ENCODE measurements at regions not wholly inside any gene's neighbourhood (a gene's known extent, or its start where the extent isn't known, plus 50 kb on each side); places are given as distances from the start of the nearest gene placed in this dataset.

- Histone ChIP-seq H3K4me2 (ENCODE audit: low read length) (no peak overlapping the region), H4K20me1 (ENCODE audit: insufficient read depth) (no peaks in the 10 kb centered on the region), H2AFZ (ENCODE audit: low read depth, low read length) (no peak overlapping the region), H3F3A (ENCODE audit: insufficient read depth, low read length, poor library complexity, severe bottlenecking) (no peaks in the 10 kb centered on the region), H3K4me3 (ENCODE audit: low read length) (no peak overlapping the region), H3K27ac (ENCODE audit: low read length) (no peak overlapping the region), H3K9me3 (ENCODE audit: low read length) (no peaks in the 10 kb centered on the region), H3K36me3 (ENCODE audit: insufficient read depth, low read length) (no peaks in the 10 kb centered on the region), H3K79me2 (replicated peaks; ENCODE audit: insufficient read depth, low read length) (no peaks in the 10 kb centered on the region), H3K9me2 (ENCODE audit: insufficient read depth, low read length) (no peaks in the 10 kb centered on the region), H3K9ac (ENCODE audit: low read length) (no peak overlapping the region), H3K27me3 (ENCODE audit: insufficient read depth, low read depth, low read length) (no peaks in the 10 kb centered on the region)
- no peak for TF ChIP-seq MXI1 (conservative IDR thresholded peaks at IDR 0.05; ENCODE audit: poor library complexity, severe bottlenecking)
- no peak for TF ChIP-seq SMC3 (conservative IDR thresholded peaks at IDR 0.05; ENCODE audit: poor library complexity)
- no peak for TF ChIP-seq RAD21 (conservative IDR thresholded peaks at IDR 0.05)
- no peak for TF ChIP-seq EP300 (conservative IDR thresholded peaks at IDR 0.05; ENCODE audit: poor library complexity, severe bottlenecking)
- TF ChIP-seq REST (IDR thresholded peaks at IDR 0.05; ENCODE audit: borderline replicate concordance) = no peak
- no peak for TF ChIP-seq POLR2AphosphoS5 (IDR thresholded peaks at IDR 0.05)
Observed at GRCh38 chr2:66901344-66901743, 466.4 kb downstream of the MEIS1 start.

- Histone ChIP-seq H4K20me1 (ENCODE audit: insufficient read depth) (no peaks in the 10 kb centered on the region), H3K4me2 (ENCODE audit: low read length) (no peak overlapping the region), H3K27me3 (ENCODE audit: insufficient read depth, low read depth, low read length) (no peaks in the 10 kb centered on the region), H3K9me2 (ENCODE audit: insufficient read depth, low read length) (no peaks in the 10 kb centered on the region), H3K27ac (ENCODE audit: low read length) (no peak overlapping the region), H3K36me3 (ENCODE audit: insufficient read depth, low read length) (no peaks in the 10 kb centered on the region), H3K9me3 (ENCODE audit: low read length) (no peaks in the 10 kb centered on the region), H3K4me3 (ENCODE audit: low read length) (no peak overlapping the region), H3K79me2 (replicated peaks; ENCODE audit: insufficient read depth, low read length) (no peaks in the 10 kb centered on the region), H3K9ac (ENCODE audit: low read length) (no peak overlapping the region), H3F3A (ENCODE audit: insufficient read depth, low read length, poor library complexity, severe bottlenecking) (no peaks in the 10 kb centered on the region), H2AFZ (ENCODE audit: low read depth, low read length) (no peak overlapping the region)
- TF ChIP-seq RAD21 (conservative IDR thresholded peaks at IDR 0.05) (no peak), MXI1 (conservative IDR thresholded peaks at IDR 0.05; ENCODE audit: poor library complexity, severe bottlenecking) (no peak), TAF1 (IDR thresholded peaks at IDR 0.05; ENCODE audit: low read depth) (no peak)
Observed at GRCh38 chr2:66903183-66903582, 468.3 kb downstream of the MEIS1 start.

DNA sequence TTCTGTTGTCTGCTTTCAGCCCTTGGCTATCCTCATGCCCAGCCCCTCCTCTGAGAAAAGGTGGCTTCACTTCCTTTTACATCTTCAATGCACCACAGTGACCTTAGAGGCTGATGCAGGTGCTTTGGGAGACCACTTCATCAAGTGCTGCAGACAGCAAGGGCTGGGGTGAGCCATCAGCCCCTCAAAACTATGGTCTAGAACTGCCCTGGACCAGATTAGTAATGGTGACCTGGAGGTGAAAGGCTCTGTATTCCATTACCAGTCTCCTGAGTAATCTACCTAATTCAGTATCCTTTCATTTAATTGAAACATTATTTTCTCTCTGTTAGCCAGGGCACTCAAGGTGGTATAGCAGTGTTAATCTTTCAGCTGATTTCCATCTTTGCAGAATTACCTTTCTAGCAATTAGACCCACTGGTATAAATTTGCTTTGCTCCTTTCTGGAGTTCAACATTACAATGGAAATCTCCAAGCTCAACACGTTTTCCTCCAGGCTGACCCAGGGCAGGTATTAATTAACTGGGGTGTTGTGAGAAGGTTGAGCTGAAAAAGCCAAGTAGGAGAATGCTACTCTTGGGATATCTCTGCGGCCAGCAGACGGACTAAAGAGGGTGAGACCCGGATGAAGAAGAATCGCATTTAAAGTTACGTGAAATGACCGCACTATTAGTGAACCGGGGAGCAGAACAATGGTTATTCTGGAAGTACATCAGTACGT is 469.0 kb downstream of the MEIS1 start:
- no peak overlapping the region for H3K4me3 ChIP-seq (ENCODE audit: low read length)

More for the DNA sequence above, 469.0 kb downstream of the MEIS1 start:
- Histone ChIP-seq H3K27me3 (ENCODE audit: insufficient read depth, low read depth, low read length) (no peaks in the 10 kb centered on the region), H4K20me1 (ENCODE audit: insufficient read depth) (no peaks in the 10 kb centered on the region), H3F3A (ENCODE audit: insufficient read depth, low read length, poor library complexity, severe bottlenecking) (no peaks in the 10 kb centered on the region), H3K9me3 (ENCODE audit: low read length) (no peaks in the 10 kb centered on the region), H2AFZ (ENCODE audit: low read depth, low read length) (no peak overlapping the region), H3K27ac (ENCODE audit: low read length) (no peak overlapping the region), H3K9me2 (ENCODE audit: insufficient read depth, low read length) (no peaks in the 10 kb centered on the region), H3K4me2 (ENCODE audit: low read length) (no peak overlapping the region), H3K36me3 (ENCODE audit: insufficient read depth, low read length) (no peaks in the 10 kb centered on the region), H3K9ac (ENCODE audit: low read length) (no peak overlapping the region), H3K79me2 (replicated peaks; ENCODE audit: insufficient read depth, low read length) (no peaks in the 10 kb centered on the region)
- TF ChIP-seq TAF1 (IDR thresholded peaks at IDR 0.05; ENCODE audit: low read depth) (no peak), REST (IDR thresholded peaks at IDR 0.05; ENCODE audit: borderline replicate concordance) (no peak), POLR2AphosphoS5 (IDR thresholded peaks at IDR 0.05) (no peak)
